IMR-90 (cell line): ENCODE measurements at regions not wholly inside any gene's neighbourhood (a gene's known extent, or its start where the extent isn't known, plus 50 kb on each side); places are given as distances from the start of the nearest gene placed in this dataset.
A peak's percentile ranks its signal among the peaks of the same experiment; 100 is the strongest.

ENCODE experiments used
- ATAC-seq: fragments of 200-7000 bp; cut with Tn5 transposase; 2 replicates; pipeline ENCODE4 v1.9.1; 2020; ENCODE audit warnings: low read depth, mild to moderate bottlenecking, moderate library complexity
- BruUV-seq: library from RNA; stranded (reverse); fragments of 400-500 nt; replicated peaks from 2 replicates; lab custom pipeline; 2021; lab: Mats Ljungman, UMichigan
- CTCF ChIA-PET: fragments of 300-600 bp; formaldehyde crosslinking; extraction: SDS; loops from one replicate; lab custom pipeline; 2021; ENCODE audit warnings: antibody characterized with exemption; lab: Yijun Ruan, JAX
- POLR2A ChIA-PET: fragments of 300-600 bp; sonication (Branson Sonifier 250); formaldehyde crosslinking; loops from one replicate; lab custom pipeline; 2022; ENCODE audit warnings: antibody characterized with exemption; ENCODE audit not compliant: unreplicated experiment; lab: Charles Lee
- DNase-seq: peaks from one replicate; pipeline ENCODE4 v3.0.0; 2013
- H2AFZ ChIP-seq: replicated peaks from 2 replicates; pipeline ENCODE3; 2013; ENCODE audit warnings: low read length, mild to moderate bottlenecking; ENCODE audit not compliant: poor library complexity
- H2AK5ac ChIP-seq: 2 replicates; pipeline ENCODE4 v1.6.1; 2013; ENCODE audit warnings: low read depth, low read length, inconsistent platforms
- H2AK9ac ChIP-seq: replicated peaks from 2 replicates; pipeline ENCODE3; 2013; ENCODE audit warnings: mild to moderate bottlenecking, low read depth, low read length, moderate library complexity; ENCODE audit not compliant: poor library complexity
- H2BK120ac ChIP-seq: 2 replicates; pipeline ENCODE4 v1.6.1; 2013; ENCODE audit warnings: low read depth, low read length, inconsistent platforms
- H2BK15ac ChIP-seq: 3 replicates; pipeline ENCODE4 v1.6.1; 2013; ENCODE audit warnings: low read depth, low read length, inconsistent platforms
- H2BK20ac ChIP-seq: 2 replicates; pipeline ENCODE4 v1.6.1; 2013; ENCODE audit warnings: low read depth, mild to moderate bottlenecking, inconsistent platforms, low read length, moderate library complexity
- H2BK5ac ChIP-seq: 2 replicates; pipeline ENCODE4 v1.6.1; 2013; ENCODE audit warnings: mild to moderate bottlenecking, low read depth, low read length, inconsistent platforms; ENCODE audit not compliant: poor library complexity, severe bottlenecking
- H3K14ac ChIP-seq: replicated peaks from 2 replicates; pipeline ENCODE4 v1.6.1; 2013; ENCODE audit warnings: low read depth, low read length, inconsistent platforms
- H3K18ac ChIP-seq: 2 replicates; pipeline ENCODE4 v1.6.1; 2013; ENCODE audit warnings: low read depth, low read length, control low read depth
- H3K23ac ChIP-seq: 2 replicates; pipeline ENCODE4 v1.6.1; 2013; ENCODE audit warnings: low read depth, low read length, inconsistent platforms
- H3K27ac ChIP-seq: 2 replicates; pipeline ENCODE4 v1.5.1; 2013; ENCODE audit warnings: mild to moderate bottlenecking, control low read depth, low read length; ENCODE audit not compliant: insufficient read depth
- H3K27me3 ChIP-seq: 2 replicates; pipeline ENCODE4 v1.6.1; 2013; ENCODE audit warnings: low read length; ENCODE audit not compliant: control insufficient read depth, insufficient read depth
- H3K36me3 ChIP-seq: 2 replicates; pipeline ENCODE4 v1.6.1; 2013; ENCODE audit warnings: low read length, mixed read lengths; ENCODE audit not compliant: control insufficient read depth, insufficient read depth
- H3K4ac ChIP-seq: 2 replicates; pipeline ENCODE4 v1.6.1; 2013; ENCODE audit warnings: low read depth, low read length, inconsistent platforms
- H3K4me1 ChIP-seq: 2 replicates; pipeline ENCODE4 v1.6.1; 2013; ENCODE audit warnings: low read length, mixed read lengths; ENCODE audit not compliant: control insufficient read depth, insufficient read depth
- H3K4me2 ChIP-seq: 2 replicates; pipeline ENCODE4 v1.6.1; 2013; ENCODE audit warnings: low read depth, mild to moderate bottlenecking, control low read depth, low read length, moderate library complexity
- H3K4me3 ChIP-seq: 2 replicates; pipeline ENCODE4 v1.5.1; 2013; ENCODE audit warnings: low read depth, mild to moderate bottlenecking, control low read depth, low read length, moderate library complexity; ENCODE audit not compliant: insufficient read depth
- H3K56ac ChIP-seq: 2 replicates; pipeline ENCODE4 v1.6.1; 2013; ENCODE audit warnings: low read length, inconsistent platforms; ENCODE audit not compliant: insufficient read depth; ENCODE audit errors: extremely low read depth
- H3K79me1 ChIP-seq, 2 experiments: 2 replicates each; pipeline ENCODE4 v1.6.1; 2013; ENCODE audit warnings: low read length in 2 of 2, inconsistent platforms in 1 of 2, low read depth in 1 of 2
- H3K9ac ChIP-seq: 2 replicates; pipeline ENCODE4 v1.6.1; 2013; ENCODE audit warnings: low read depth, low read length, control low read depth
- H3K9me1 ChIP-seq: 2 replicates; pipeline ENCODE4 v1.6.1; 2013; ENCODE audit warnings: low read length, inconsistent platforms; ENCODE audit not compliant: insufficient read depth
- H3K9me3 ChIP-seq: 2 replicates; pipeline ENCODE4 v1.6.1; 2013; ENCODE audit warnings: low read length; ENCODE audit not compliant: control insufficient read depth, insufficient read depth
- H4K20me1 ChIP-seq: 2 replicates; pipeline ENCODE4 v1.6.1; 2013; ENCODE audit warnings: low read length, inconsistent platforms; ENCODE audit not compliant: insufficient read depth
- H4K5ac ChIP-seq: 2 replicates; pipeline ENCODE4 v1.6.1; 2013; ENCODE audit warnings: mild to moderate bottlenecking, low read depth, low read length, control low read depth
- H4K8ac ChIP-seq, 2 experiments: 2 replicates each; pipeline ENCODE4 v1.6.1; 2013; ENCODE audit warnings: low read depth in 2 of 2, low read length in 2 of 2, control low read depth in 1 of 2, inconsistent platforms in 1 of 2
- H4K91ac ChIP-seq: 2 replicates; pipeline ENCODE4 v1.6.1; 2013; ENCODE audit warnings: low read depth, low read length, inconsistent platforms; ENCODE audit not compliant: insufficient read depth
- BHLHE40 ChIP-seq: fragments of 150-350 bp; IDR thresholded peaks from 2 replicates; pipeline ENCODE4 v1.6.1; 2016; ENCODE audit warnings: mild to moderate bottlenecking, low read depth, low read length
- CEBPB ChIP-seq: IDR thresholded peaks from 2 replicates; pipeline ENCODE4 v1.6.1; 2012; ENCODE audit warnings: low read depth, low read length, improper control_type of control experiment
- FOS ChIP-seq: fragments of 150-350 bp; IDR thresholded peaks from 2 replicates; pipeline ENCODE4 v1.6.1; 2016; ENCODE audit warnings: low read depth, low read length
- MAZ ChIP-seq: IDR thresholded peaks from 2 replicates; pipeline ENCODE4 v1.6.1; 2012; ENCODE audit warnings: low read depth, mild to moderate bottlenecking, low read length, improper control_type of control experiment, moderate library complexity, borderline replicate concordance
- MXI1 ChIP-seq: IDR thresholded peaks from 2 replicates; pipeline ENCODE4 v1.6.1; 2012; ENCODE audit warnings: low read depth, mild to moderate bottlenecking, low read length, moderate library complexity, borderline replicate concordance
- RAD21 ChIP-seq: IDR thresholded peaks from 2 replicates; pipeline ENCODE4 v1.6.1; 2012; ENCODE audit warnings: low read length, improper control_type of control experiment
- RFX5 ChIP-seq: IDR thresholded peaks from 2 replicates; pipeline ENCODE4 v1.8.0; 2012; ENCODE audit warnings: low read depth, mild to moderate bottlenecking, low read length, moderate library complexity
- SMC3 ChIP-seq: fragments of 150-350 bp; IDR thresholded peaks from 2 replicates; pipeline ENCODE4 v1.6.1; 2016; ENCODE audit warnings: low read depth, mild to moderate bottlenecking, antibody characterized with exemption, low read length, moderate library complexity
- WGBS, 2 experiments: methylation state at CpG; one replicate each; pipeline versions ENCODE4 v1.1.5 to v1.1.7; 2013; ENCODE audit warnings: missing lambda C conversion rate in 2 of 2; ENCODE audit not compliant: insufficient read length in 1 of 2; ENCODE audit errors: extremely low coverage in 2 of 2; 5-methylcytosine and 5-hydroxymethylcytosine counted together
- dilution Hi-C: fragments of 300-500 bp; cut with HindIII; formaldehyde crosslinking; loops from one replicate; pipeline ENCODE4 v1.14.3; 2018; ENCODE audit warnings: low sequenced_read_pairs; ENCODE audit not compliant: unreplicated experiment
- in situ Hi-C: fragments of 300-500 bp; cut with MboI; formaldehyde crosslinking; loops from 3 replicates; pipeline ENCODE4 v1.14.3; 2019; ENCODE audit warnings: low sequenced_read_pairs, inconsistent platforms, mixed read lengths
- intact Hi-C: fragments of 100-400 bp; cut with micrococcal nuclease; formaldehyde crosslinking; loops from 2 replicates; pipeline ENCODE4 v1.10.0; 2022
- TF ChIP-seq, protein P1 (sequence below): conservative IDR thresholded peaks from 2 replicates; pipeline ENCODE4 v1.5.1; 2012; ENCODE audit warnings: mild to moderate bottlenecking, low read depth, low read length, improper control_type of control experiment

DNA sequence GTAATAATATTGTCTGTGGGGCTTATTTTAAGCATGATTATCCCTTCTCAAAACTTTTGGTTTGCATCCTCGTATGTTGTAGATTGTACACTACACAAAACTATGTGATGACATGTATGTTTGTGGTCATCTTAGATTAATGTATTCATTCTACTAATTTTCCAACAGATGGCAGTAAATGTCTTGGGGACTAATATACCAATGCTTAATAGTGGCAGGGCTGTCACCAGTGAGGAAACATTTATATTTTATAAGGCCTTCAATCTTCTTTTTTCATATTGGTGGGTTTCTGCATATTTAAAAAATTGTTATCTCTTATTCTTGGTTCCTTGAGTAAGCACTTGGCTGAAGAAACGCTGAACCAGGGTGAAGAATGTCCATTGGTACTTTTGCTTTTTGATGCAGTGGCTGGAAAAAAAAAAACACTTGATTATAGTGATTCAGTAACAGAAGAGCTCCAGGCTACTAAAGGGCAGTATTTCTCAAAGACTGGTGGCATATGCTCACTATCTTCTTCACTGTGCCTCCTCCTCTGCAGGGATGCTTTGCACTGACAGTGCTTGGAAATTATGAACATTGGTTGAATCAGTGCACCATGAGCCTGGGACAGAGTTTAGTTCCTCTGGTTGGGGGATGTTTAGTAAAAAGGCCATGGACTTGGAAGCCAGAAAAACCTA is 530.3 kb downstream of the RASEF start:
- Histone ChIP-seq H2AK9ac (no peak overlapping the region), H3K56ac (no peak overlapping the region), H2BK120ac (no peak overlapping the region), H3K18ac (no peak overlapping the region), H3K9ac (no peak overlapping the region), H3K14ac (no peak overlapping the region), H4K8ac (no peak overlapping the region), H3K23ac (no peak overlapping the region), H4K5ac (no peak overlapping the region), H3K4ac (no peak overlapping the region), H3K27me3 (no peaks in the 10 kb centered on the region), H3K4me3 (no peak overlapping the region), H2BK15ac (no peak overlapping the region), H2AK5ac (no peak overlapping the region), H3K4me2 (no peak overlapping the region), H4K91ac (no peak overlapping the region), H2BK5ac (no peak overlapping the region), H4K20me1 (no peaks in the 10 kb centered on the region), H3K9me3 (peaks cover 2% of the 10 kb centered on the region; the same call in 1 of the 2 replicates), H3K9me1 (no peaks in the 10 kb centered on the region), H2AFZ (no peak overlapping the region), H3K27ac (no peak overlapping the region), H3K79me1 (no peaks in the 10 kb centered on the region), H3K4me1 (no peaks in the 10 kb centered on the region), H3K36me3 (no peaks in the 10 kb centered on the region), H2BK20ac (no peak overlapping the region)
- dilution Hi-C loops (no loop called here), intact Hi-C loops (loop anchor here (1.0 to 5.0 kb wide), 2 partner anchors 74 to 430 kb away; no protein-coding TSS in a partner anchor), in situ Hi-C loops (no loop called here)
- TF ChIP-seq RFX5: no peak
- peak; percentile 41; the same call in 1 of the 2 replicates for TF ChIP-seq RAD21
- TF ChIP-seq BHLHE40: no peak
- TF ChIP-seq, protein P1, sequence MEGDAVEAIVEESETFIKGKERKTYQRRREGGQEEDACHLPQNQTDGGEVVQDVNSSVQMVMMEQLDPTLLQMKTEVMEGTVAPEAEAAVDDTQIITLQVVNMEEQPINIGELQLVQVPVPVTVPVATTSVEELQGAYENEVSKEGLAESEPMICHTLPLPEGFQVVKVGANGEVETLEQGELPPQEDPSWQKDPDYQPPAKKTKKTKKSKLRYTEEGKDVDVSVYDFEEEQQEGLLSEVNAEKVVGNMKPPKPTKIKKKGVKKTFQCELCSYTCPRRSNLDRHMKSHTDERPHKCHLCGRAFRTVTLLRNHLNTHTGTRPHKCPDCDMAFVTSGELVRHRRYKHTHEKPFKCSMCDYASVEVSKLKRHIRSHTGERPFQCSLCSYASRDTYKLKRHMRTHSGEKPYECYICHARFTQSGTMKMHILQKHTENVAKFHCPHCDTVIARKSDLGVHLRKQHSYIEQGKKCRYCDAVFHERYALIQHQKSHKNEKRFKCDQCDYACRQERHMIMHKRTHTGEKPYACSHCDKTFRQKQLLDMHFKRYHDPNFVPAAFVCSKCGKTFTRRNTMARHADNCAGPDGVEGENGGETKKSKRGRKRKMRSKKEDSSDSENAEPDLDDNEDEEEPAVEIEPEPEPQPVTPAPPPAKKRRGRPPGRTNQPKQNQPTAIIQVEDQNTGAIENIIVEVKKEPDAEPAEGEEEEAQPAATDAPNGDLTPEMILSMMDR: peak; percentile 35
- TF ChIP-seq MAZ: no peak
- no peak for TF ChIP-seq FOS
- TF ChIP-seq CEBPB: no peak
- no peak for TF ChIP-seq MXI1
- peak; percentile 31 for TF ChIP-seq SMC3
- WGBS, 2 experiments: 50% methylated on average over 1 of the region's 2 CpGs; no CpG with 5 or more reads in 1 of the 2 experiments
- ChIA-PET POLR2A (interaction anchor here (0.6 kb wide), 1 partner anchor 52 kb away, joined by 3 read pairs; no protein-coding TSS in a partner anchor), CTCF (interaction anchor here (0.5 to 2.1 kb wide), 8 partner anchors 9 to 1283 kb away, joined by 3 to 13 read pairs (median 3); no protein-coding TSS in a partner anchor)
- peak; percentile 67 for ATAC-seq
- DNase-seq: peak; percentile 19
- no TSS peak for BruUV-seq
